Stimulated activated CD4-positive, alpha-beta T cell treated with anti-CD3 and anti-CD28 coated beads, TNF-alpha, amount 100 ng/mL, for 48 hours (primary cell): ENCODE measurements at regions not wholly inside any gene's neighbourhood (a gene's known extent, or its start where the extent isn't known, plus 50 kb on each side); places are given as distances from the start of the nearest gene placed in this dataset.
"Not testable (repeated sequence)": the region's sequence is repeated elsewhere in the genome, so short reads cannot be mapped to it uniquely, and the experiment has no call there.

Source experiments
- DNase-seq, 3 donors: peaks; one replicate each; pipeline ENCODE4 v3.0.0-alpha.2; 2020; ENCODE audit warnings: low read depth in 3 of 3

DNA sequence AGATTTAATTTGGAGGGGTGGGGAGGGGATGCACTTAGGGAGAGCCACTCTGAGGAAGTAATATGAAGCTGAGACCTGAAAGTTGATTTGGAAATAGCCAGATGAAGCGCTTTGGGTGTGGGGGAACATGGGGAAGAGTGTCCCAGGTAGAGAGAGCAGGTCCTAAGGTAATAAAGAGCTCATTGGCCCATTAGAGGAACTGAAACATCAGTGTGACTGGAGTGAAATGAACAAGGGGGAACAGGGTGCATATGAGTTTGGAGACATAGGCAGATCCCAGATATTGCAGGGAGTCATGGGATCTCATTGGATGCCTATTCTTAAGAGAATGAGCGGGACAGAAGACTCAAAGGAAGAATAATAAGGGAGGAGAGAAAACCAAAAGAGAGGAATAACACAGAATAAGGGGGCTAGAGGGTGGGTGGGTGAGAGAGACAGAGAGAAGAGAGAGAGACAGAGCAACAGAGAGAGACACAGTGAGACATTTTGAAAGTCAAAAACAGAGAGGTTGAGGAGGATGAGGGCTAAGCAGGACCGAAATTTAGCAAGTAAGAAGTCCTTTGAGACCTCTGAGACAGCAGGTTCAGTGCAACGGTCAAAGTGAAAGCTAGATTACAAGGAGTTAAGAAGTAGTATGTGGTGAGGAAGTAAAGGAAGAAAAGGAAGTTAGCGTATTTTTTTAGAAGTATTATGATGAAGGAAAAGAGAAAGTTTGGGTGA is 54.1 kb upstream of the NOTCH2NLA start:
- not testable (repeated sequence) for DNase-seq

GRCh38 chr1:146281522-146281921 is 52.7 kb upstream of the NOTCH2NLA start:
- DNase-seq, result not testable (repeated sequence)

- not testable (repeated sequence) for DNase-seq
Measured at GRCh38 chr1:146278758-146279157, 49.9 kb upstream of the NOTCH2NLA start.
